ENCODE measurements at regions not wholly inside any gene's neighbourhood (a gene's known extent, or its start where the extent isn't known, plus 50 kb on each side); places are given as distances from the start of the nearest gene placed in this dataset.
"Not testable (repeated sequence)": the region's sequence is repeated elsewhere in the genome, so short reads cannot be mapped to it uniquely, and the experiment has no call there.

- no peak for DNase-seq
Observed at GRCh38 chr22:44650806-44651205, 51.2 kb upstream of the PRR5 start.

GRCh38 chr22:44648821-44649565 is 53.0 kb upstream of the PRR5 start:
- DNase-seq, result no peak

GRCh38 chr22:44648085-44648820 is 53.8 kb upstream of the PRR5 start:
- DNase-seq, result no peak

- no peak for DNase-seq
Observed at GRCh38 chr22:44647141-44647540, 54.9 kb upstream of the PRR5 start.

- no peak for DNase-seq
Observed at GRCh38 chr22:44646668-44647067, 55.3 kb upstream of the PRR5 start.

- no peak for DNase-seq
Observed at GRCh38 chr22:44646141-44646540, 55.9 kb upstream of the PRR5 start.

- no peak for DNase-seq
Observed at GRCh38 chr22:44645531-44645930, 56.5 kb upstream of the PRR5 start.

GRCh38 chr22:44645083-44645482 is 56.9 kb upstream of the PRR5 start:
- peak; percentile 23 for DNase-seq

- not testable (repeated sequence) for DNase-seq
Observed at GRCh38 chr22:44643526-44644101, 58.4 kb upstream of the PRR5 start.

- DNase-seq, result no peak
Observed at GRCh38 chr22:44642096-44642644, 59.8 kb upstream of the PRR5 start.

- no peak for DNase-seq
Observed at GRCh38 chr22:44640618-44641155, 61.3 kb upstream of the PRR5 start.

- no peak for DNase-seq
Observed at GRCh38 chr22:44639891-44640617, 62.0 kb upstream of the PRR5 start.

GRCh38 chr22:44638971-44639760 is 62.8 kb upstream of the PRR5 start:
- no peak for DNase-seq

GRCh38 chr22:44636502-44637206 is 65.3 kb upstream of the PRR5 start:
- DNase-seq, result not testable (repeated sequence)

GRCh38 chr22:44635567-44635966 is 66.4 kb upstream of the PRR5 start:
- DNase-seq, result not testable (repeated sequence)

GRCh38 chr22:44634426-44635321 is 67.3 kb upstream of the PRR5 start:
- DNase-seq, result no peak

- DNase-seq, result no peak
Observed at GRCh38 chr22:44633647-44634046, 68.4 kb upstream of the PRR5 start.

- DNase-seq, result no peak
Observed at GRCh38 chr22:44632541-44633396, 69.2 kb upstream of the PRR5 start.

- no peak for DNase-seq
Observed at GRCh38 chr22:44630826-44631225, 71.2 kb upstream of the PRR5 start.
